ENCODE measurements at regions not wholly inside any gene's neighbourhood (a gene's known extent, or its start where the extent isn't known, plus 50 kb on each side); places are given as distances from the start of the nearest gene placed in this dataset.
"Not testable (repeated sequence)": the region's sequence is repeated elsewhere in the genome, so short reads cannot be mapped to it uniquely, and the experiment has no call there.

DNA sequence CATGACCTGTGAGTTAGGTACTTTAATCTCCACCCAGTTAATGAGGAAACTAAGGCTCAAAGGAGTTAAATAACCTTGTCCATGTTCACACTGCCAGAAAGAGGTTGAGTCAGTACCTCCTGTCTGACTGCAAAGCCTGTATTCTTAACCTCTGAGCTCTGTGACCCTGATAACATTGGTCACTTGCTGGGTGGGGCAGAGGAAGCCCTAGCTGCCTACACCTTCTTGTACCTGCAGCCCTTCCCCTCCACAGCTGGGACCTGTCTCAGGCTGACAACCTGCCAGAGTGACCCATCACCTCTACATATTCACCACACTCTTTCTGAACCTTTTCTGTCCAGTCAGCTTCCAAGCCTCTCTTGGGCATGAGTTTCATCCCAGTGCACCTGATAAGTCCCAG, 106.1 kb upstream of the HES1 start:
- Histone ChIP-seq H3K27ac (ENCODE audit: low read depth, low read length) (no peak overlapping the region), H3K9ac (ENCODE audit: low read length) (no peak overlapping the region), H3K4me1 (ENCODE audit: insufficient read depth, low read length) (no peaks in the 10 kb centered on the region), H3K36me3 (ENCODE audit: insufficient read depth, low read length) (no peaks in the 10 kb centered on the region), H3K27me3 (ENCODE audit: control insufficient read depth in 1 of 2, insufficient read depth in 2 of 2, low read length in 2 of 2) (no peaks in the 10 kb centered on the region), H3K9me3 (ENCODE audit: low read length) (no peaks in the 10 kb centered on the region), H3K4me3 (ENCODE audit: low read depth in 1 of 2, low read length in 2 of 2) (no peak overlapping the region)

DNA sequence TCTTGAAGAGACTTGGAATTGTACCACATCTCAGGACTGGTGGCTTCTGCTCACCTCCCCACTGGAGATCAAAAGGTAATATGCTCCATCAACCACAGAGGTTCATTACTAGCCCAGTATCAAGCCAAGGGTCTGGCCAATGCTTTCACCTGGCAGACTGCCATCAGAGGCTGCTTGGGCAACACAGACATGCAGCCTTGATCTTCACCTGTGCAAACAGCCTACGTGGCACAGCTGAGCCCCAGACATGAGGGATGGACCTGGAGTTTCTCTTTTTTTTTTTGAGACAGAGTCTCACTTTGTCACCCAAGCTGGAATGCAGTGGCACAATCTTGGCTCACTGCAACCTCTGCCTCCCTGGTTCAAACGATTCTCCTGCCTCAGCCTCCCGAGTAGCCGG, 105.6 kb upstream of the HES1 start:
- Histone ChIP-seq H3K9ac (ENCODE audit: low read length) (no peak overlapping the region), H3K9me3 (ENCODE audit: low read length) (no peaks in the 10 kb centered on the region), H3K4me3 (ENCODE audit: low read depth in 1 of 2, low read length in 2 of 2) (no peak overlapping the region), H3K4me1 (ENCODE audit: insufficient read depth, low read length) (no peaks in the 10 kb centered on the region), H3K36me3 (ENCODE audit: insufficient read depth, low read length) (no peaks in the 10 kb centered on the region), H3K27me3 (ENCODE audit: control insufficient read depth in 1 of 2, insufficient read depth in 2 of 2, low read length in 2 of 2) (no peaks in the 10 kb centered on the region), H3K27ac (ENCODE audit: low read depth, low read length) (no peak overlapping the region)

DNA sequence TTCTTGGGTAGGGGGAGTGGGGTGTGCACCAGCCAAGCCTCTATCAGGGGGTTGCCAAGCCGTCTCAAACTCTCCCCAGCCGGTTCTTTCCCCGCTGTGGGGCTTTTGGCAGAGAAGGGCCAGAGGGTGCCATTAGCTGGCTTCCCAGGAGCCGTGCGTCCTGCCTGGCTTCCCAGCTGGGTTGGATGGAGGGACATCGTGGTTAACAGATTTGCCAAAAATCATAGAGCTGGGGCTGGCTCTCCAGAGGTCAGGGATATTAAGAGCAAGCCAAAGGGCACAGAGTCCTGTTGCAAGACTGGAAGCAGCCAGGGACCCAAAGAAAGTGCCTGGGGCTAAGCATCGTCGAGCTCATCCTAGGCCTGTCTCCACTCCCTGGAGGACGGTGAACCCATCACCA, 104.6 kb upstream of the HES1 start:
- H3K4me1 ChIP-seq (ENCODE audit: insufficient read depth, low read length): no peaks in the 10 kb centered on the region
- H3K9ac ChIP-seq (ENCODE audit: low read length): no peak overlapping the region
- no peaks in the 10 kb centered on the region for H3K36me3 ChIP-seq (ENCODE audit: insufficient read depth, low read length)
- no peaks in the 10 kb centered on the region for H3K27me3 ChIP-seq (ENCODE audit: control insufficient read depth in 1 of 2, insufficient read depth in 2 of 2, low read length in 2 of 2)
- H3K27ac ChIP-seq (ENCODE audit: low read depth, low read length): no peak overlapping the region
- no peak overlapping the region for H3K4me3 ChIP-seq (ENCODE audit: low read depth in 1 of 2, low read length in 2 of 2)
- H3K9me3 ChIP-seq (ENCODE audit: low read length): no peaks in the 10 kb centered on the region

DNA sequence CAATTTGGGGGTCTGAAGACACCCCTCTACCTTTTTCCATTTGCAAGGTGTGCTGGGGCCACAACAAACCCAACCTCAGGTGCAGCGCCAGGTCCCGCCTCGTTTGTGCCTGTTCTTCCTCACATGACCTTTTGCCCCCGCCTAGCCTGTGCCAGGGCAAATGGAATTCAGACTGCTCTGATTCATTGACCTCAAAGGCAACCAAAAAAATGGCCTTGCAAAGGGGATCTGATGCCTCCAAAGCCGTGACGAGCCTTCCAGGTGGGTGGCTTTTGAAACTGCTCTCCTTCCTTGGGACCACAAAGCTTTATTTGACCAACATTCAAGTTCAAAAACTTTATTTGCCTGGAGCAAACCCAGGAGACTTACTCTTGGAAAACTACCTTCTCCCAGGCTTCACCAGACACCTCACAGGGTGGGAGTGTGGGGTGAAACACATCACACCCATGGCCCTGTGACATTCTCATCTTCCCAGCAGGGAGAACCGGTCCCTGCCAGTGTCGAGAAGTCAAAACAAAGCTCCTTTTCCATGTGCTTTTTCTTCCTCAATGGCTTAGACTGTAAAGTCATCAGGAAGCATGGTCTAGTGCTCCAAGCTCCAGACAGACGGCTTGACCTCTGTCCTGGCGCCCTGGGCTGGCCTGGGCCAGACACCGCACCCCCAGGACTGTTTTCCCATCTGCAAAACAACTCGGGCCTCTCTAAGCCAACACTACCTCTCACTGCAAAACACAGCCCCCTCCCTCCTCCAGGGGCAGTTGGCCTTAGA, 103.9 kb upstream of the HES1 start:
- H3K9me3 ChIP-seq (ENCODE audit: low read length): no peaks in the 10 kb centered on the region
- no peak overlapping the region for H3K27ac ChIP-seq (ENCODE audit: low read depth, low read length)
- no peaks in the 10 kb centered on the region for H3K27me3 ChIP-seq (ENCODE audit: control insufficient read depth in 1 of 2, insufficient read depth in 2 of 2, low read length in 2 of 2)
- H3K4me3 ChIP-seq (ENCODE audit: low read depth in 1 of 2, low read length in 2 of 2): no peak overlapping the region
- H3K4me1 ChIP-seq (ENCODE audit: insufficient read depth, low read length): no peaks in the 10 kb centered on the region
- no peak overlapping the region for H3K9ac ChIP-seq (ENCODE audit: low read length)
- no peaks in the 10 kb centered on the region for H3K36me3 ChIP-seq (ENCODE audit: insufficient read depth, low read length)

DNA sequence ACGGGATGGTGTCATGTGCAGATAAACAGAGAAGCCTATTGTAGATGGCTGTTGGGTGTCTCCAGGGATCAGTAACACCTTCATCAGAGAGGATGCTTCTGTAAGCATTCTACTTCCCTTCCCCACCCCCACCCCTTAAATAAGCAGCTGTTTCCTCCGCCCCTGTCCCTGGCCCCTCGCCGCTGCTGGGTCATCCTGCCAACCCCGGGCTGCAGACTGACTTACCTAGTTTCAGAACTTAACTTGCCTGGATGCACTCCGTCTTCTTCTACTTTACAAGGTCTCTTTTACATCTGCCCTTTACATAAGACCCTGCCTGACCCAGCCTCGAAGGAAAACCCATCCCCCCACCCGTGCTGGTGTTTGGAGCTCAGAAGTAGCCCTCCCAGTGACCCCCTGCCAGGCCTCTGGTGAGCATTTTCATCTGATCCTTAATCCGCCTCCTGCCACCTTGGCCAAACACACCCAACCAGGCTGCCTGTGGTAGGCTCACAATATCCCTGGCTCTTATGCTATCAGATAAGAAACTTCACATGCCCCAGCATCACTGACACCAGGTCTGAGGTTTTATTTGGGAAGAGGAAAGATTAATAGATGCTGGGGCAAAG, 103.0 kb upstream of the HES1 start:
- no peaks in the 10 kb centered on the region for H3K36me3 ChIP-seq (ENCODE audit: insufficient read depth, low read length)
- H3K4me3 ChIP-seq (ENCODE audit: low read depth in 1 of 2, low read length in 2 of 2): no peak overlapping the region
- no peaks in the 10 kb centered on the region for H3K9me3 ChIP-seq (ENCODE audit: low read length)
- no peak overlapping the region for H3K27ac ChIP-seq (ENCODE audit: low read depth, low read length)
- no peak overlapping the region for H3K9ac ChIP-seq (ENCODE audit: low read length)
- H3K4me1 ChIP-seq (ENCODE audit: insufficient read depth, low read length): no peaks in the 10 kb centered on the region
- H3K27me3 ChIP-seq (ENCODE audit: control insufficient read depth in 1 of 2, insufficient read depth in 2 of 2, low read length in 2 of 2): no peaks in the 10 kb centered on the region

- Histone ChIP-seq H3K4me1 (ENCODE audit: insufficient read depth, low read length) (no peaks in the 10 kb centered on the region), H3K27me3 (ENCODE audit: control insufficient read depth in 1 of 2, insufficient read depth in 2 of 2, low read length in 2 of 2) (no peaks in the 10 kb centered on the region), H3K4me3 (ENCODE audit: low read depth in 1 of 2, low read length in 2 of 2) (no peak overlapping the region), H3K36me3 (ENCODE audit: insufficient read depth, low read length) (no peaks in the 10 kb centered on the region), H3K27ac (ENCODE audit: low read depth, low read length) (no peak overlapping the region), H3K9ac (ENCODE audit: low read length) (no peak overlapping the region), H3K9me3 (ENCODE audit: low read length) (no peaks in the 10 kb centered on the region)
Measured at GRCh38 chr3:194034346-194035336, 101.3 kb upstream of the HES1 start.

DNA sequence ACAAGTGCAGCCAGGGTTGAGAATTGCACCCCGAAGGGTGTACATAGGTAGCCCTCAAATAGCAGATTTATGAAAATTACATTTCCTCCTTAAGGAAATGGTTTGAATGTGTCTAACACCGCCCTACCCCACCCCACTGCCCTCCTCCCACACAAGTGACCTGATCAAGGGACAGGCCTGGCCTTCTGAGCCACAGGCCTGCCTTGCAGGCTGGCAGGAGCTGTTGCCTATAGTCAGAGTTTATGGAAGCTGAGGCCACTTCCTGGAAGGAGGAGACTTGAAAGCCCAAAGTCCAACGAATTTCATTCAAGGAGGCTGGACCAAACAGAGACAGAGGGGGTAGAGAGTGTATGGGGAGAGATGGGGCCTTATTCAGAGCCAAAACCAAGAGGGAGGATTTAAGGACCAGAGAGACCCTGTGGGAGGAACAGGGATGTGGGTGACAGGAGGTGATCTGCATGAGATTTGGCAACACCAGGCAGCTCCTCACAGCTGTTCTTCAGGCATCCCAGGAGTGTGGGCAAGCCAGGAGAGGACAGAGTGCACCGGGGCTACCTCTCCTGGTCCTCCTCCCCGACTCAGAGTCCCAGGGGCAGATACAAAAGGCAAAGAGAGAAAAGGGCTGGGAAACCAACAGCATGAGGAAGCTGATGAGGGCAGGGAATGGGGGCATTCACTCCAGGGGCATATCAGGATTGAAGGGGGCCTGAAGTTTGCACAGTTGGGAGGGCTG, 100.4 kb upstream of the HES1 start:
- H3K36me3 ChIP-seq (ENCODE audit: insufficient read depth, low read length): no peaks in the 10 kb centered on the region
- H3K4me3 ChIP-seq (ENCODE audit: low read depth in 1 of 2, low read length in 2 of 2): no peak overlapping the region
- H3K27me3 ChIP-seq (ENCODE audit: control insufficient read depth in 1 of 2, insufficient read depth in 2 of 2, low read length in 2 of 2): no peaks in the 10 kb centered on the region
- no peak overlapping the region for H3K27ac ChIP-seq (ENCODE audit: low read depth, low read length)
- H3K4me1 ChIP-seq (ENCODE audit: insufficient read depth, low read length): no peaks in the 10 kb centered on the region
- no peaks in the 10 kb centered on the region for H3K9me3 ChIP-seq (ENCODE audit: low read length)
- no peak overlapping the region for H3K9ac ChIP-seq (ENCODE audit: low read length)

GRCh38 chr3:194036842-194037241, 99.1 kb upstream of the HES1 start:
- no peaks in the 10 kb centered on the region for H3K36me3 ChIP-seq (ENCODE audit: insufficient read depth, low read length)
- H3K4me1 ChIP-seq (ENCODE audit: insufficient read depth, low read length): no peaks in the 10 kb centered on the region
- H3K27ac ChIP-seq (ENCODE audit: low read depth, low read length): no peak overlapping the region
- H3K9ac ChIP-seq (ENCODE audit: low read length): no peak overlapping the region
- no peaks in the 10 kb centered on the region for H3K9me3 ChIP-seq (ENCODE audit: low read length)
- H3K4me3 ChIP-seq (ENCODE audit: low read depth in 1 of 2, low read length in 2 of 2): no peak overlapping the region
- H3K27me3 ChIP-seq (ENCODE audit: control insufficient read depth in 1 of 2, insufficient read depth in 2 of 2, low read length in 2 of 2): no peaks in the 10 kb centered on the region

- not testable (repeated sequence) for H3K4me1 ChIP-seq (ENCODE audit: insufficient read depth, low read length); H3K9ac ChIP-seq (ENCODE audit: low read length); H3K9me3 ChIP-seq (ENCODE audit: low read length); H3K27ac ChIP-seq (ENCODE audit: low read depth, low read length); H3K36me3 ChIP-seq (ENCODE audit: insufficient read depth, low read length); H3K4me3 ChIP-seq (ENCODE audit: low read depth in 1 of 2, low read length in 2 of 2); H3K27me3 ChIP-seq (ENCODE audit: control insufficient read depth in 1 of 2, insufficient read depth in 2 of 2, low read length in 2 of 2)
Measured at GRCh38 chr3:194038346-194038745, 97.6 kb upstream of the HES1 start.

GRCh38 chr3:194038960-194039359, 97.0 kb upstream of the HES1 start:
- Histone ChIP-seq H3K36me3 (ENCODE audit: insufficient read depth, low read length) (no peaks in the 10 kb centered on the region), H3K27ac (ENCODE audit: low read depth, low read length) (no peak overlapping the region), H3K9ac (ENCODE audit: low read length) (no peak overlapping the region), H3K27me3 (ENCODE audit: control insufficient read depth in 1 of 2, insufficient read depth in 2 of 2, low read length in 2 of 2) (no peaks in the 10 kb centered on the region), H3K9me3 (ENCODE audit: low read length) (no peaks in the 10 kb centered on the region), H3K4me1 (ENCODE audit: insufficient read depth, low read length) (no peaks in the 10 kb centered on the region), H3K4me3 (ENCODE audit: low read depth in 1 of 2, low read length in 2 of 2) (no peak overlapping the region)
